ENCODE measurements at regions not wholly inside any gene's neighbourhood (a gene's known extent, or its start where the extent isn't known, plus 50 kb on each side); places are given as distances from the start of the nearest gene placed in this dataset.

GRCh38 chrX:40938423-40938822 lies 146.8 kb upstream of the USP9X start:
- no peak overlapping the region for H2BK120ac ChIP-seq (ENCODE audit: low read depth, low read length, poor library complexity, severe bottlenecking)
- no peak for DNase-seq
- no peak overlapping the region for H4K5ac ChIP-seq (ENCODE audit: insufficient read length, low read depth, low read length)
- H2BK12ac ChIP-seq (ENCODE audit: insufficient read length, low read depth, low read length) = peak overlapping the region; percentile 14
- H3K79me1 ChIP-seq (ENCODE audit: insufficient read depth, low read depth, low read length, poor library complexity, severe bottlenecking) = no peaks in the 10 kb centered on the region
- no peak overlapping the region for H2AFZ ChIP-seq (ENCODE audit: low read length)
- no peaks in the 10 kb centered on the region for H3K79me2 ChIP-seq (ENCODE audit: insufficient read depth, low read length)
- Mint-ChIP-seq H3K27me3 (ENCODE audit: low read depth) (no peaks in the 10 kb centered on the region), H3K4me1 (peaks cover 6% of the 10 kb centered on the region in 2 experiments), H3K4me3 (no peak overlapping the region), H3K36me3 (ENCODE audit: insufficient read depth in 1 of 3, low read depth in 3 of 3) (peaks cover 0 to 4% (median 0%) of the 10 kb centered on the region in 3 experiments; a peak in 6 of 7 replicates), H3K9me3 (peaks cover 60 to 63% of the 10 kb centered on the region in 2 experiments), H3K27ac (no peak overlapping the region)
- H3K9ac ChIP-seq (ENCODE audit: extremely low read depth, insufficient read length, low read length) = no peak overlapping the region
- H2BK15ac ChIP-seq (ENCODE audit: low read depth, low read length) = no peak overlapping the region
- peak overlapping the region; percentile 95 for H3K23ac ChIP-seq (ENCODE audit: insufficient read length, low read depth, low read length)
- TF ChIP-seq, protein P1, sequence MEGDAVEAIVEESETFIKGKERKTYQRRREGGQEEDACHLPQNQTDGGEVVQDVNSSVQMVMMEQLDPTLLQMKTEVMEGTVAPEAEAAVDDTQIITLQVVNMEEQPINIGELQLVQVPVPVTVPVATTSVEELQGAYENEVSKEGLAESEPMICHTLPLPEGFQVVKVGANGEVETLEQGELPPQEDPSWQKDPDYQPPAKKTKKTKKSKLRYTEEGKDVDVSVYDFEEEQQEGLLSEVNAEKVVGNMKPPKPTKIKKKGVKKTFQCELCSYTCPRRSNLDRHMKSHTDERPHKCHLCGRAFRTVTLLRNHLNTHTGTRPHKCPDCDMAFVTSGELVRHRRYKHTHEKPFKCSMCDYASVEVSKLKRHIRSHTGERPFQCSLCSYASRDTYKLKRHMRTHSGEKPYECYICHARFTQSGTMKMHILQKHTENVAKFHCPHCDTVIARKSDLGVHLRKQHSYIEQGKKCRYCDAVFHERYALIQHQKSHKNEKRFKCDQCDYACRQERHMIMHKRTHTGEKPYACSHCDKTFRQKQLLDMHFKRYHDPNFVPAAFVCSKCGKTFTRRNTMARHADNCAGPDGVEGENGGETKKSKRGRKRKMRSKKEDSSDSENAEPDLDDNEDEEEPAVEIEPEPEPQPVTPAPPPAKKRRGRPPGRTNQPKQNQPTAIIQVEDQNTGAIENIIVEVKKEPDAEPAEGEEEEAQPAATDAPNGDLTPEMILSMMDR (conservative IDR thresholded peaks at IDR 0.05) = no peak
- H2BK20ac ChIP-seq (ENCODE audit: low read depth, low read length, poor library complexity, severe bottlenecking) = peak overlapping the region; percentile 60
- no peaks in the 10 kb centered on the region for H4K20me1 ChIP-seq (ENCODE audit: control insufficient read depth, insufficient read depth, insufficient read length)
- WGBS (ENCODE audit: extremely low coverage, insufficient read length, low lambda C conversion rate) = no CpG with 5 or more reads among the region's 5 CpGs
- H3K18ac ChIP-seq (ENCODE audit: insufficient read length, low read depth, low read length) = no peak overlapping the region
- no peak overlapping the region for H4K91ac ChIP-seq (ENCODE audit: insufficient read length, low read depth, low read length)
- H3K4me2 ChIP-seq (ENCODE audit: insufficient read depth, insufficient read length, low read length) = no peak overlapping the region
- no peaks in the 10 kb centered on the region for H3K9me3 ChIP-seq (ENCODE audit: control insufficient read depth, low read depth, low read length)
- no peak overlapping the region for H3K27ac ChIP-seq (ENCODE audit: insufficient read length, low read depth, low read length)
- no peak overlapping the region for H3K14ac ChIP-seq (ENCODE audit: insufficient read depth, low read length)
- no peak overlapping the region for H2BK5ac ChIP-seq (ENCODE audit: insufficient read length, low read length)
- no peak overlapping the region for H3T11ph ChIP-seq (ENCODE audit: low read length)
- H3K4me1 ChIP-seq (ENCODE audit: insufficient read depth, low read length) = peaks cover 5% of the 10 kb centered on the region; the same call in 1 of the 2 replicates
- no peak overlapping the region for H3K4ac ChIP-seq (ENCODE audit: low read depth, low read length)
- no peak overlapping the region for H3K56ac ChIP-seq (ENCODE audit: insufficient read length, low read depth, low read length)
- no peak overlapping the region for H2AK5ac ChIP-seq (ENCODE audit: insufficient read length, low read length)
- H3K23me2 ChIP-seq (ENCODE audit: insufficient read length, low read depth, low read length, poor library complexity, severe bottlenecking) = no peaks in the 10 kb centered on the region
- peak overlapping the region; percentile 67 for H4K8ac ChIP-seq (replicated peaks; ENCODE audit: insufficient read length, low read depth, low read length)
- H3K27me3 ChIP-seq (ENCODE audit: insufficient read depth, low read length) = no peaks in the 10 kb centered on the region
